Transverse colon (tissue), 4 donors: ENCODE measurements at regions not wholly inside any gene's neighbourhood (a gene's known extent, or its start where the extent isn't known, plus 50 kb on each side); places are given as distances from the start of the nearest gene placed in this dataset.

ENCODE experiments used
- DNase-seq: peaks from one replicate; pipeline ENCODE4 v3.0.0-alpha.2; 2019
- H3K27ac ChIP-seq, 4 donors: fragments of 200-600 bp; sonication (generic); 2 replicates each; pipeline ENCODE4 v1.5.1; 2016 to 2018; ENCODE audit warnings: inconsistent platforms in 4 of 4
- H3K27me3 ChIP-seq: fragments of 200-600 bp; sonication (generic); 2 replicates; pipeline ENCODE4 v1.5.1; 2017; ENCODE audit warnings: inconsistent platforms
- H3K36me3 ChIP-seq, 4 donors: fragments of 200-600 bp; sonication (generic); 2 replicates each; pipeline ENCODE4 v1.5.1; 2017 to 2019; ENCODE audit warnings: inconsistent platforms in 4 of 4
- H3K4me1 ChIP-seq, 4 donors: fragments of 200-600 bp; sonication (generic); 2 replicates each; pipeline ENCODE4 v1.5.1; 2017 to 2020; ENCODE audit warnings: inconsistent platforms in 4 of 4
- H3K4me3 ChIP-seq, 4 donors: fragments of 200-600 bp; sonication (generic); 1 replicate in 1 of 4; 2 replicates in 3 of 4; pipeline versions ENCODE4 v1.5.1 to v1.6.1; 2017 to 2019; ENCODE audit warnings: inconsistent platforms in 4 of 4
- H3K9me3 ChIP-seq, 2 donors: fragments of 200-600 bp; sonication (generic); 2 replicates each; pipeline ENCODE4 v1.5.1; 2017 to 2019; ENCODE audit warnings: inconsistent platforms in 2 of 2
- EP300 ChIP-seq: sonication (generic); formaldehyde crosslinking; IDR thresholded peaks from one replicate; pipeline ENCODE4 v1.6.1; 2017; ENCODE audit warnings: antibody characterized with exemption, low read depth
- POLR2A ChIP-seq: fragments of 450-650 bp; IDR thresholded peaks from one replicate; pipeline ENCODE4 v1.6.1; 2016; ENCODE audit warnings: antibody characterized with exemption, mild to moderate bottlenecking, moderate library complexity
- POLR2AphosphoS5 ChIP-seq, 3 donors: sonication (generic); formaldehyde crosslinking; IDR thresholded peaks; one replicate each; pipeline ENCODE4 v1.6.1; 2016; ENCODE audit warnings: antibody characterized with exemption in 3 of 3
- WGBS, 2 donors: methylation state at CpG; one replicate each; pipeline ENCODE4 v1.1.5; 2018; ENCODE audit warnings: low coverage in 1 of 2; 5-methylcytosine and 5-hydroxymethylcytosine counted together
- in situ Hi-C, 4 donors: fragments of 200-750 bp; cut with MboI; loops; one replicate each; pipeline versions ENCODE4 v1.15.0 to v1.15.1; 2017; ENCODE audit warnings: low sequenced_read_pairs in 3 of 4, low pct_ligation_motif_present in 1 of 4, low pct_unique_long_range_greater_than_20kb in 1 of 4
- intact Hi-C: fragments of 100-400 bp; cut with DNase I; formaldehyde crosslinking; loops from one replicate; pipeline ENCODE4 v1.15.1; 2023; ENCODE audit warnings: low total_unique reads
- TF ChIP-seq, protein P1 (sequence below), 5 experiments: fragments of 200-600 bp in 3 of 5; fragments of 450-650 bp in 2 of 5; sonication (generic) in 3 of 5; IDR thresholded peaks; 1 replicate in 2 of 5; 2 replicates in 3 of 5; pipeline ENCODE4 v1.5.1; 2016 to 2017; ENCODE audit warnings: antibody characterized with exemption in 5 of 5, inconsistent platforms in 3 of 5, mild to moderate bottlenecking in 2 of 5, moderate library complexity in 1 of 5

DNA sequence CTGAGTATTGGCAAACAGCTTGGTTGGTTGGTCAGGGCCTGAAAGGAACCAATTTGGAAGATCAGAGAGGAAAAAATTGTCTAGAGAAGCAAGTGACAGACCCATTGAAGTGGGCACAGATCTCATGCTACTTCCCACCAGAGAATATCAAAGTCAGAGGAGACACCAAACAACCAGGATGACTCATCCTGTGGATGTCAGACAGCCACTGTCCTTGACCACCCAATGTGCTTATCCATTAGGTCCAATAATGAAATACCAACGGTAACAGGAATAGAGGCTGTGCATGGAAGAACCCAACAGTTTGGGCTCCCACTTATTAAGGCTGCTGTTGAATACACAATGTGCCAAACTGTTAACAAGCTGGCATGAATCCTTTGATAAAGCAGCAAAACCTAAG lies 323.1 kb upstream of the ATP11B start:
- WGBS, 2 donors: 75 to 88% methylated on average over 1 of the region's 1 CpG
- DNase-seq: no peak
- H3K4me1 ChIP-seq: no peaks in the 10 kb centered on the region
- no peaks in the 10 kb centered on the region for H3K27me3 ChIP-seq
- no peaks in the 10 kb centered on the region for H3K9me3 ChIP-seq
- H3K27ac ChIP-seq: no peak overlapping the region
- intact Hi-C loops (loop anchor here (2.0 kb wide), 1 partner anchor 77 kb away; no protein-coding TSS in a partner anchor), in situ Hi-C loops (no loop called here)
- TF ChIP-seq, protein P1, sequence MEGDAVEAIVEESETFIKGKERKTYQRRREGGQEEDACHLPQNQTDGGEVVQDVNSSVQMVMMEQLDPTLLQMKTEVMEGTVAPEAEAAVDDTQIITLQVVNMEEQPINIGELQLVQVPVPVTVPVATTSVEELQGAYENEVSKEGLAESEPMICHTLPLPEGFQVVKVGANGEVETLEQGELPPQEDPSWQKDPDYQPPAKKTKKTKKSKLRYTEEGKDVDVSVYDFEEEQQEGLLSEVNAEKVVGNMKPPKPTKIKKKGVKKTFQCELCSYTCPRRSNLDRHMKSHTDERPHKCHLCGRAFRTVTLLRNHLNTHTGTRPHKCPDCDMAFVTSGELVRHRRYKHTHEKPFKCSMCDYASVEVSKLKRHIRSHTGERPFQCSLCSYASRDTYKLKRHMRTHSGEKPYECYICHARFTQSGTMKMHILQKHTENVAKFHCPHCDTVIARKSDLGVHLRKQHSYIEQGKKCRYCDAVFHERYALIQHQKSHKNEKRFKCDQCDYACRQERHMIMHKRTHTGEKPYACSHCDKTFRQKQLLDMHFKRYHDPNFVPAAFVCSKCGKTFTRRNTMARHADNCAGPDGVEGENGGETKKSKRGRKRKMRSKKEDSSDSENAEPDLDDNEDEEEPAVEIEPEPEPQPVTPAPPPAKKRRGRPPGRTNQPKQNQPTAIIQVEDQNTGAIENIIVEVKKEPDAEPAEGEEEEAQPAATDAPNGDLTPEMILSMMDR (IDR thresholded peaks at IDR 0.05): no peak
- TF ChIP-seq POLR2A: no peak
- no peak for TF ChIP-seq POLR2AphosphoS5 (IDR thresholded peaks at IDR 0.05)
- no peak for TF ChIP-seq EP300
- H3K4me3 ChIP-seq: no peak overlapping the region
- no peaks in the 10 kb centered on the region for H3K36me3 ChIP-seq

DNA sequence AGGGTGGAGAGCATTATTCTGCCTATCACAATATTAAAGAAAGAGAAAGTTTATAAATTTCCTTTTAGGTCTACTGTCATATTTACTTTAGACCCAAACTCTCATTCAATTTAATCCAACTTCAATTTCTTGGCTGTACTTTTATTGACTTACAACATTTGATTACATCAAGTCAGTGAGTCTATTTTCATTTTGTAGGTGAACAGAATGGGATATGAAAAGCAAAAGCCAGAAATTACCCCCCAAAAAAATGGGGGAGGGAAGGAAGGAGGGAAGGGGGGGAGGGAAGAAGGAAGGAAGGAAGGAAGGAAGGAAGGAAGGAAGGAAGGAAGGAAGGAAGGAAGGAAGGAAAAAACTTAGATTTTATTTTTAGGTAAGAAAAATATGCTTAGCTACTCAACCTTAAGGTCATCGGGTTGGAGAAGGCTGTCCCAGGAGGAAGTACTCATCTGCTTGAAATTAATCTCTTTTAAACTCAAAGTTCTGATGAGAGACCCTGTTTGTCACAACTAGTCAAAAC lies 320.1 kb upstream of the ATP11B start:
- H3K9me3 ChIP-seq: no peaks in the 10 kb centered on the region
- H3K4me1 ChIP-seq: no peaks in the 10 kb centered on the region
- no peak overlapping the region for H3K4me3 ChIP-seq
- TF ChIP-seq, protein P1 (IDR thresholded peaks at IDR 0.05): no peak
- no peak for TF ChIP-seq EP300
- H3K36me3 ChIP-seq: no peaks in the 10 kb centered on the region
- WGBS, 2 donors: 89 to 94% methylated on average over 1 of the region's 1 CpG
- H3K27ac ChIP-seq: no peak overlapping the region
- in situ Hi-C loops (no loop called here), intact Hi-C loops (no loop called here)
- no peaks in the 10 kb centered on the region for H3K27me3 ChIP-seq
- no peak for DNase-seq

DNA sequence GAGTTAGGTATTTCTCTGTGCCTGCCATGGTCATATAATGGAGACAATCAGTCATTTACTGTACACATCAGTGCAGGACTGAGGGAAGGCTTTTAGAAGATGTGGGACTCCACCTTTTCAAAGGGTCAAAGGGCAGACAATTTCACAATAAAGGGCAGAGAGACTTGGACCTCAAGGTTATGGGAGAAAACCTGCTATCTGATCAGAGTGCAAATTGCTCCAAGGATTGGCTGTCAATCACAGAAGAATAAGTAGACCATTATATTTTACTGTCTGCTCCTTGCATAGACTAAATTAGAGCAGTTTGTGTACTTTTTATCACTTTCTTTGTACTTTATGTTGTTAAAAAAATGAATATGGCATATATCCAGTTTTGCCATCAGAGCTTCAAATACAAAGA lies 314.9 kb upstream of the ATP11B start:
- no peak overlapping the region for H3K27ac ChIP-seq
- H3K9me3 ChIP-seq: no peaks in the 10 kb centered on the region
- H3K4me3 ChIP-seq: no peak overlapping the region
- intact Hi-C loops (no loop called here), in situ Hi-C loops (no loop called here)
- no peak for DNase-seq
- no peaks in the 10 kb centered on the region for H3K36me3 ChIP-seq
- TF ChIP-seq, protein P1 (IDR thresholded peaks at IDR 0.05): no peak
- TF ChIP-seq POLR2A: no peak
- no peak for TF ChIP-seq POLR2AphosphoS5 (IDR thresholded peaks at IDR 0.05)
- no peak for TF ChIP-seq EP300
- H3K4me1 ChIP-seq: no peaks in the 10 kb centered on the region
- no peaks in the 10 kb centered on the region for H3K27me3 ChIP-seq

DNA sequence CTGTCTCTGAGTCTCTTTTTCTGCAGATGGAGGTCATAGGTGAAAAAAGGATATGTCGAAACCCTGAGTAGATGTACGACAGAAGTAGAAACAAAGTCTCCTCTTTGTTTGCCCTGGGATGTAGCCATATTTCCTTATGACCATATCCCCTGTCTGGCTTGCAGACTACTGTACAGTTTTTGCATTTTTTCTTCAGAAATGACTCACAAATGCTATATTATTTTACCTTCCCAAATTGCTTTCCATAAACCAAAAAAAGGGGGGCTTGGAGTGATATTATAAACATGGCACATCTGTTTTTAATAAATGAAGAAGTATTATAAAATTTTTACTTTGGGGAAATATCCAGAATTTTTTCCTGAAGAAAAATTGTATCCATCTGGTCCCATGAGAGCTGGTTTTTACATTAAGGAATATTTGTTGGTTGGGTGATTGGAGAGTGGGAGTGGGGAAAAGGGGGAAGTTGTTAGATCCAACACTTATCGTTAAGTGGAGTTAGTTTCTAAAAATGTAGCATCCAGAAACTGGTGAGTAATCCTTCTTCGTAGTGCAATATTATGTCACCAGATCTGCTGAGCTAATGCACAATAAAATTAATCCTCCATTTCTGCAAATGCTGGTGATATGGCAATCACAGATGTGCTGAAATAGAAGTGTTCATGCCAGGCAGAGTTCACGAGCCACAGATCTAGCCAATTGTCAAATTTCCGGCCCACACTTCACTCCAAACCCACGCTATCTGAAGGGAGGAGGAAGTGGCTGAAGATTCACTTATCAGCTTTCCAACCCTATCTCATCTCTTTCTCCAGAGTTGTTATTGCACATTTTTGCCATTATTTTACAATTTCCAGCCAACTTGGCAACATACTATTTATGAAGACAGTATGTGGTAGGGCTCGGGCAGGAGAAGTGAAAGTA lies 313.6 kb upstream of the ATP11B start:
- WGBS, 2 donors: 64 to 82% methylated on average over 7 to 8 of the region's 8 CpGs
- Histone ChIP-seq H3K27ac (no peak overlapping the region), H3K4me3 (no peak overlapping the region), H3K36me3 (no peaks in the 10 kb centered on the region), H3K9me3 (no peaks in the 10 kb centered on the region), H3K4me1 (no peaks in the 10 kb centered on the region), H3K27me3 (no peaks in the 10 kb centered on the region)
- DNase-seq: no peak
- TF ChIP-seq POLR2AphosphoS5 (IDR thresholded peaks at IDR 0.05): no peak
- TF ChIP-seq, protein P1 (IDR thresholded peaks at IDR 0.05): no peak
- no peak for TF ChIP-seq EP300
- TF ChIP-seq POLR2A: no peak
- in situ Hi-C loops (no loop called here), intact Hi-C loops (no loop called here)
